C4-2B (cell line): ENCODE measurements at regions not wholly inside any gene's neighbourhood (a gene's known extent, or its start where the extent isn't known, plus 50 kb on each side); places are given as distances from the start of the nearest gene placed in this dataset.

Experiments
- H3K27ac ChIP-seq: fragments of 450-650 bp; 2 replicates; pipeline ENCODE4 v1.5.1; 2017
- ZFX ChIP-seq: fragments of 450-650 bp; IDR thresholded peaks from 2 replicates; pipeline ENCODE4 v1.6.1; 2017
- TF ChIP-seq, protein P1 (sequence below): fragments of 450-650 bp; conservative IDR thresholded peaks from 2 replicates; pipeline ENCODE4 v1.5.1; 2017; ENCODE audit warnings: mild to moderate bottlenecking

DNA sequence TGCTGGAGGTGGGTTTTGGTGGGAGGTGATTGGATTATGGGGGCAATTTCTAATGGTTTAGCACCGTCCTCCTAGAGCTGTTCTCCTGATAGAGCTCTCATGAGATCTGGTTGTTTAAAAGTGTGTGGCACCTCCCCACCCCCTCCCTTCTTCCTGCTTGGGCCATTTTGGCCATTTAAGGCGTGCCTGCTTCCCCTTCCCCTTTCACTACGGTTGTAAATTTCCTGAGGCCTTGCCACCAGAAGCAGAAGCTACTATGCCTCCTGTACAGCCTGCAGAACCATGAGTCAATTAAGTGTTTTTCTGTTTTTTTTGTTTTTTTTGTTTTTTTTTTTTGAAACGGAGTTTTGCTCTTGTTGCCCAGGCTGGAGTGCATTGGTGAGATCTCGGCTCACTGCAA lies 335.7 kb upstream of the HS6ST1 start:
- H3K27ac ChIP-seq: no peak overlapping the region
- TF ChIP-seq, protein P1, sequence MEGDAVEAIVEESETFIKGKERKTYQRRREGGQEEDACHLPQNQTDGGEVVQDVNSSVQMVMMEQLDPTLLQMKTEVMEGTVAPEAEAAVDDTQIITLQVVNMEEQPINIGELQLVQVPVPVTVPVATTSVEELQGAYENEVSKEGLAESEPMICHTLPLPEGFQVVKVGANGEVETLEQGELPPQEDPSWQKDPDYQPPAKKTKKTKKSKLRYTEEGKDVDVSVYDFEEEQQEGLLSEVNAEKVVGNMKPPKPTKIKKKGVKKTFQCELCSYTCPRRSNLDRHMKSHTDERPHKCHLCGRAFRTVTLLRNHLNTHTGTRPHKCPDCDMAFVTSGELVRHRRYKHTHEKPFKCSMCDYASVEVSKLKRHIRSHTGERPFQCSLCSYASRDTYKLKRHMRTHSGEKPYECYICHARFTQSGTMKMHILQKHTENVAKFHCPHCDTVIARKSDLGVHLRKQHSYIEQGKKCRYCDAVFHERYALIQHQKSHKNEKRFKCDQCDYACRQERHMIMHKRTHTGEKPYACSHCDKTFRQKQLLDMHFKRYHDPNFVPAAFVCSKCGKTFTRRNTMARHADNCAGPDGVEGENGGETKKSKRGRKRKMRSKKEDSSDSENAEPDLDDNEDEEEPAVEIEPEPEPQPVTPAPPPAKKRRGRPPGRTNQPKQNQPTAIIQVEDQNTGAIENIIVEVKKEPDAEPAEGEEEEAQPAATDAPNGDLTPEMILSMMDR: no peak
- TF ChIP-seq ZFX: no peak

DNA sequence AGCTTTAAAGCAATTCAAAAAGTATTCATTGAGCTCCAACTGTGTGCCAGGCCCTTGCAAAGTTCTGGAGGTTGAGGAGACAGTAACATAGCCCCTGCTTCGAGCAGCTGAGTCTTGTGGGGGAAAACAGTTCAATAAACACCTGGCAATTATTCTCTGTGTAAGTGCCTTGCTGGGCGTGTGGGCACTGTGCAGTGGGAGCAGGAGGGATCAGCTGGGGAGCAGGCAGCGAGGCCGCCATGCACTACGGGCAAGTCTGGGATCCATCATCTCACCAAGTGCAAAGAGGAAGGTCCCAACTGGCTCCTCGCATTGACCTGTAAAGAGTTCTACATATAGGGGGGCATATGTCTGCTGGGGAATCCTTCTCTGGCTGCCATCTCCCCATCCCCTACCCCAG lies 342.2 kb upstream of the HS6ST1 start:
- H3K27ac ChIP-seq: no peak overlapping the region
- TF ChIP-seq, protein P1: no peak
- no peak for TF ChIP-seq ZFX

DNA sequence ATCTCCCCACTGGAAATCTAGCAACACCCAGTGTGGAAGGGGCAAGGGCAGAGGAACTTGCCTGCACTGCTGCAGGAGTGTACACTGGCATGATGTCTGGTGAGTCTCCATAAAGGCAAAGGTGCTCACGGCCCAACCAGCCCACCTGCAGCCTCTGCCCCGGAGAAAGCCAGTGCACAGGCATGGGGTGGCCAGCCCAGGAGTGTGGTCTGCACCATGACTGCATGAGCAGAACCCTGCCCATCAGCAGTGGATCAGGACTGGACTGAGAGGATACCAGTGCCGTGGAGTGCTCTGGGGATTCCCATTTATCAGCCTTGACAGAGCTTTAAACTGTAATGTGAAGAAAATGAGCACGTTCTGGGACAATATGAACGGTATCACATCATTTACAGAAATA lies 342.6 kb upstream of the HS6ST1 start:
- H3K27ac ChIP-seq: no peak overlapping the region
- TF ChIP-seq, protein P1: no peak
- no peak for TF ChIP-seq ZFX

DNA sequence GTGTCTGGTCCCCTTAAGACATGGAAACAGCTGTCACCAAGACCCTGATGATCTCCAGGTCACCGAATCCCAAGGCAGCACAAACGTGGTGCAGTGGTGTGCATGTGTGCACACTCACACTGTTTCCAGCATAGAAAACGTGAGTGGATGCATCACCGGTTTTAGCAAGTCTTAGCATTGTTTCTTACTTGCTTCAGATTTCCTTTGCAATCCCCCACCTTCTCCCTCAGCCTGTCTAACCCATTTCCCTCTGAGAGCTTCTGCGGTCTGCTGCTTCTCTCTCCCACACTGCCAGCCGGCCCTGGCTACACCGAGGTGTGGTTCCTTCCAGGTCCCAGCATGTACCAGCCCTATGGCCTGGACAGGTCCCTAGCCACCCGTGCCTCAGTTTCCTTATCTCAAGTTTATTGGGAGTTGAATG lies 343.4 kb upstream of the HS6ST1 start:
- no peak overlapping the region for H3K27ac ChIP-seq
- TF ChIP-seq, protein P1: no peak
- no peak for TF ChIP-seq ZFX

DNA sequence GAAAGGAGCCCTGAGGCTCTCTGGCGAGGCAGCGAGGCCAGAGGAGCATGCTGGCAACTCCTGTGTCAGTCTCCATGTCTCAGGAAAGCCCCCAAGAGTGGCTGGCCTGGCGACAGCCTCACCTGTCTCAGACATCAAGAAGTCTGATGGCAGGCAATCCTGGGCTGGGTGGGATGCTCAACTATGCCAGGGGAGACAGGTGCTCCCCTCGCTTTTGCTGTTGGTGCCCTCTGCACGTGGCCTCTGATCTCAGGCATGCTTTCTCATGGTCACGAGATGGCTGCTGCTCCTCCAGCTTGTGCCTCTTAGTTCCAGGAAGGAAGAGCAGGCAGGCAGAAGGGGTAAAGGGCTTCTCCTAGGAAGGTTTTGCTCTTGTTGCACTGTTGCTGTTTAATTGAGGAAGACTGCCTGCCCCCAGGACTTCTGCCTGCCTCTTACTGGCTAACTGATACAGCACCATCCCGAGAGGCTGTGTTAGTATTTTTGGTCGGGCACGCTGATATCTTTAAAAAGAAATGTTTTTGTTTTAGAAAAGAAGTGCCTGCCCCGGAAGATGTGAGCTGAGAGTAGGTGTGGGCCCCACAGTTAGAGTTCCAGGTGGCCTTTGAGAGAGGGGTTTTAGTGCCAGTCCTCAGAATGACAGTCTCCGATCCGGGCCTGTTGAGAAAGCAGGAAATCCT lies 344.8 kb upstream of the HS6ST1 start:
- TF ChIP-seq, protein P1: no peak
- H3K27ac ChIP-seq: no peak overlapping the region

DNA sequence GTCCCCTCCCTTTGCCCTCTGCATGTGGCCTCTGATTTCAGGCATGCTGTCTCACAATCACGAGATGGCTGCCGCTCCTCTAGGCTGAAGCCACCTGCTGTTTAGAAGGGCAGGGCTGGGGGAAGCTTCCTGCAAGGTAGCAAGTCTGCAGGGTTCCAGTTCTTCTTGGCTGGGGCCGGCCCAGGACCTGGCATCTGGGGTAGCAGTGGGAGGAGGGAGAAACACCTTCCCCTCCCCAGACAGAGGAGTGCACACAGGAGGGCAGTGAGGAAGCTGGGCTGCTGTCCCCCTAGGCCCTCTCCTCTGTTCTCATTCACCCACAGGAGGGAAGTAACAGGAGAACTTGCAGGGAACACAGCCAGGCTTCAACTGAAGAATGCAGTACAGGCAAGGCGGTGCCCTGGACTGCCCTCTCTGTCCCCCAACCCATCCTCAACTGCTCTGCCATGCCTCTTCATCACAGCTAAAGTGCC lies 345.9 kb upstream of the HS6ST1 start:
- H3K27ac ChIP-seq: no peak overlapping the region
- no peak for TF ChIP-seq ZFX
- TF ChIP-seq, protein P1: no peak

DNA sequence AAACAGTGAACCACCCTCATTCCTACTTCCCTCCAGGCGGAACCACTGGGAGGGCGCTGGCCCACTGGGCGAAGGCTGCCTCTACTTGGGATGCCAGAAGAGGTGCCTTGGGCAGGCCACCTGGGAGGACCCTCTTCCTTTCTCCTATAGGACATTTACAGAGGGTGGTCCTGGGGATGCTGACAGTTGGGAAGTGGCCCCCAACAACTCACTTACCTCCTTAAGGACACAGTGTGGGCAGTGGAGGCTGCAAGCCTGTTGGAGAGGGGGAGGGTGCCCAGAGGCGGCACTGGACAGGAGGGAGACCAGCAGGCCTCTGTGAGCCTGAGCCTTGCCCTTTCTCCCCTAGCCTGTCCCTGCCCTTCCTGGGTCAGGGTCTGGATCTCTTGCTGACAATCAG lies 346.4 kb upstream of the HS6ST1 start:
- TF ChIP-seq, protein P1: no peak
- no peak for TF ChIP-seq ZFX
- no peak overlapping the region for H3K27ac ChIP-seq
